ENCODE measurements at regions not wholly inside any gene's neighbourhood (a gene's known extent, or its start where the extent isn't known, plus 50 kb on each side); places are given as distances from the start of the nearest gene placed in this dataset.

DNA sequence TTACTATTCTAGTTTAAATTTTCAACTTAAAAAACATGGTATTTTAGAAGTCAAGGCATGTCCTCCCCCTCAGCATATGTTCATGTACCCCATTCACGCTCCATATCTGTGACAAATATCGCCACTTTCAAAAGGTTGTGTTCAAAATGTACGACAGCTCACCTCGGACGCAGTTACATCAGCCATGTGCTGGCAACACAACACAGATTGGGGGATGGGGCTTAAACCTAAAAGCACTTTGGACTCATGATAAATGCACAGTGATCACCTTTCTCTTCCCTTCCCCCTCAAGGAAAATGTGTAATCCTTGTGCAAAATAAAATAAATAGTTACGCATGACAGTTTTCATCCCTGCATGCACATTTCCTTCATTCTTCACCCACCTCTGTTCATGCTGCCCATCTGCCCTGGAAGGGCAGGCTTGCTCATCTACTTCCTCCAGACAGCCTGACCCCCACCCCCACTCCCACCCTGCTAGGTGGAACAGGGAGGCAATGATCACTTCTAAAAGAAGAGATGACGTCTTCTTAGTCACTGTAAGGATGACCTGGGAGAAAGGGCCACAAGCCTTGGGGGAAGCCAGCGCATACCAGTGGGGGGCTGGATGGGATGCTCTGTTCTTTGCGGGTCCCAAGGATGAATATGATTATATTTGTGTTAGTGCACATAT lies 271.4 kb upstream of the SEMA6D start:
- intact Hi-C loops (cut with DNase I, micrococcal nuclease) = no loop called here
- CTCF ChIA-PET = no interaction called here
- Mint-ChIP-seq H3K4me3 (no peak overlapping the region), H3K9me3 (ENCODE audit: low read depth) (no peaks in the 10 kb centered on the region), H3K4me1 (no peaks in the 10 kb centered on the region), H3K27ac (no peak overlapping the region), H3K27me3 (no peaks in the 10 kb centered on the region), H3K36me3 (ENCODE audit: low read depth) (no peaks in the 10 kb centered on the region)
- no peak for DNase-seq
- ATAC-seq = no peak
- POLR2A ChIA-PET = no interaction called here

DNA sequence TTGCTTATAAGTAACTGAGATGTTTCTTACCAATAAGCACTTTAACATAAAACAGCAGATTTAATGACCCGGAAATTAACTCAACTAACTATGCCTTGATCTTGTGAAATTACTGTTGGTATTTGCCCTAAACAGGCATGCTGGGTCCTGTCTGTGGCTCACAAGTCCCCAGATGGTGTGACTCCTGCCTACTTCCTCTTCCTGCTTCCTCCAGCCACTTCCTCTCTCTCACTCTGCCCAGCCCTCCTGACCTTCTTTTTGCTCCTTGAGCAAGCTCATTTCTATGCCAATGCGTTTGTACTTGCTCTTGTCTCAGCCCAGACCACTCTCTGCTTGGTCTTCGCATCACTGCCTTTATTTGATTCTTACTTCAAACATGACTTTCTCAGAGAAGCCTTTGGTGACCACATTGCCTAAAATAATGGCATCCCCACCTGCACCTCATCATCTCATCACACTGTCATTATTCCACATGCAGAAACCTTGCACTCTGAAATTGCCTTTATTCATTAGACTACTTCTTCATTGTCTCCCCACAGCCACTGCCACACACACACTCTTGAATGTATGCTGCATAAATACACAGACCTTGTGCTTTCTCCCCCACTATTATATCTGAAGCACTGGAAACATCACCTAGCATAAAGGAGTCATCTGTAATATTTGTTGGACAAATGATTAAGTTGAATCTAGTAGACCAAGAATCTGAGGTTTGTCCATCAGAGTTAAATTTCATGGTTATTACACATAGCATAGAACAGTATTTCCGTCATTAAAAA lies 256.3 kb upstream of the SEMA6D start:
- intact Hi-C loops (cut with DNase I, micrococcal nuclease) = no loop called here
- Mint-ChIP-seq H3K4me3 (no peak overlapping the region), H3K27ac (no peak overlapping the region), H3K4me1 (no peaks in the 10 kb centered on the region), H3K9me3 (ENCODE audit: low read depth) (no peaks in the 10 kb centered on the region), H3K27me3 (no peaks in the 10 kb centered on the region), H3K36me3 (ENCODE audit: low read depth) (no peaks in the 10 kb centered on the region)
- ATAC-seq = no peak
- no peak for DNase-seq
- CTCF ChIA-PET = no interaction called here
- POLR2A ChIA-PET = no interaction called here

DNA sequence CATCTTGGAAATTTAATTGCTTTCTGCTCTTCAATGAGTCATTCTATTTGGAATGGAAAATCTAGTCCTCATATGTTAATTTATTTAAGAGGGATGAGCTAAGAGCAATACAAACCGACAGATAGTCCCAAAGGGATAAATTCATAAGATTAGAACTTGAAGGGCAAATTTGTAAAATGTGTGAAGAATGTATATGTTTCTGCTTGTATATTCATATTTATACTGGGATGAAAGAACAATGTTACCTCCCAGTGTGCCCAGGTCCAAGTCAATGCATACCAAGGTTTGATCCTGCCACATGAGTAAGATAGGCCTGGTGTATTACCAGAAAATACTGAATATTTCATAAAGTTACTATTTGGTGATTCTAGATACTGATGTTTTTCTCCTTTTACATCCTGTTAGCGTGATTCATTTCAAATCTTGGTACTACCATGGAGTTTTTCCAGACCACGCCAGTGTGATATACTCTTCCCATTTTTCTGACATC lies 255.6 kb upstream of the SEMA6D start:
- POLR2A ChIA-PET = no interaction called here
- peaks cover 2% of the 10 kb centered on the region for H3K9me3 Mint-ChIP-seq (ENCODE audit: low read depth)

DNA sequence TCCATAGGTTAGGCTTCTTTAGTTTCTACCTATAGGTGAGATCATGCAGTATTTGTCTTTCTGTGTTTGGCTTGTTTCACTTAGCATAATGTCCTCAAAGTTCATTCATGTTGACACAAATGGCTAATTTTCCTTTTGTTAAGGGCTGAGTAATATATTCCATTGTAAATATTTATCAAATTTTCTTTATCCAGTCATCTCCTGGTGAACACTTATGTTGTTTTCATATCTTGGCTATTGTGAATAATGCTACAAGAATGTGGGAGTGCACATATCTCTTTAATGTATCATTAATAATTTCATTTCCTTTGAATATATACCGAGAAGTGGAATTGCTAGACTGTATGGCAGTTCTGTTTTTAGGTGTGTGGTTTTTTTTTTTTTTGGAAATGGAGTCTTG lies 250.9 kb upstream of the SEMA6D start:
- Mint-ChIP-seq H3K36me3 (ENCODE audit: low read depth) (no peaks in the 10 kb centered on the region), H3K27me3 (peaks cover 2% of the 10 kb centered on the region), H3K27ac (no peak overlapping the region), H3K4me1 (no peaks in the 10 kb centered on the region), H3K4me3 (no peak overlapping the region), H3K9me3 (ENCODE audit: low read depth) (peaks cover 2% of the 10 kb centered on the region)
- ATAC-seq = no peak
- intact Hi-C loops (cut with DNase I, micrococcal nuclease) = no loop called here
- no peak for DNase-seq
- POLR2A ChIA-PET = no interaction called here
- CTCF ChIA-PET = interaction anchor here (0.6 to 1.0 kb wide), 2 partner anchors 52 to 1426 kb away, joined by 3 read pairs; no protein-coding TSS in a partner anchor

More for the DNA sequence above, 255.6 kb upstream of the SEMA6D start:
- DNase-seq = no peak
- H3K27me3 Mint-ChIP-seq = peaks cover 2% of the 10 kb centered on the region
- CTCF ChIA-PET = no interaction called here
- intact Hi-C loops (cut with DNase I, micrococcal nuclease) = no loop called here
- no peaks in the 10 kb centered on the region for H3K4me1 Mint-ChIP-seq
- ATAC-seq = no peak
- no peak overlapping the region for H3K4me3 Mint-ChIP-seq
- H3K27ac Mint-ChIP-seq = no peak overlapping the region
- no peaks in the 10 kb centered on the region for H3K36me3 Mint-ChIP-seq (ENCODE audit: low read depth)

DNA sequence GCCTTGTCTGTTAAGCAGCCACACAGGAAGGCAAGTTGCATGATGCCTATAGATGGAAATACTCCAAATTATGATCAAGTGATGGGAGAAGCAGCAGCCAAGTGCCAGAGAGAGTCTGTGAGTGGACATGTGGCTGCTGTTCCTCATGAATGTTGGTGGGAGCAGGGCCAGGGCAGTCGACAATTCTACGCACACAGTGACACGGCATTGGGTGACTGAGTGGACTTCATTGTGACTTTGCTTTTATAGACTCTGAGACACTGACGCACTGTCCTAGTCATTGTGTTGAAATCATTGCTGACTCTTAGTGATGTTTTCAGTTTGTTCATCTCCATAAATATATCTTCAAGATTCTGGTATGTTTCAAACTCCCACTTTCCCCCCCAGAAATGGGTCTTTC lies 246.3 kb upstream of the SEMA6D start:
- intact Hi-C loops (cut with DNase I, micrococcal nuclease) = loop anchor here (2.0 to 5.0 kb wide), 2 partner anchors 516 to 518 kb away; no protein-coding TSS in a partner anchor
- POLR2A ChIA-PET = interaction anchor here (0.7 kb wide), 1 partner anchor 55 kb away, joined by 5 read pairs; no protein-coding TSS in a partner anchor
- CTCF ChIA-PET = no interaction called here

DNA sequence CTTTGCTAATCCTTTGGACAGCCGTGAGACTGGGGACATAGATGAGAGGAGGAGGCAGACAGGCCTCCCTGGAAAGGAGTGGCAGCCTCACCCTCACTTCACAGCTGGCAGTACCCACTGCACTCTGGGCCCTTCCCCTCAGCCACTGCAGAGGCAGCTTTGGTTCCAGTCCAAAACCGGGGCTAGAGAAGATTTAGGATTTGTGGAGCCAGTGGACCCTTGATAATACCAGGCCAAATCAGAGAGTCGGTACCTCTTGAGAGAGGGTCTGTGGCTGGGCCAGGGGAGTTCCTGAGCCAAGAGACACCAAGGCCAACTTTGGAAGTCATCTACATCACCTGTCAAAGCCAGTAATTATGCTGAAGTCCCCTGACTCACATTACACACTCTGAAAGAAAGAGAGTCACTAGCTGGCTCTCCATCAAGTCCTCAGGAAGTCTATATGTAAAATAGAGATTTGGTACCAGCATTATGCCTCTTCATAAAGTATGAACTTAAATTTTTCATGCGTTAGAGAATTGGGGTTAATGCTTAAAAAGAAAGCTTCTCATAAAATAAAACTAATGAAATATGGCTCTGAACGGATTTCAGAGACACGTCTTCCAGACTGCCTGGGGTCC lies 244.1 kb upstream of the SEMA6D start:
- no peak for DNase-seq
- CTCF ChIA-PET = interaction anchor here (1.0 kb wide), 1 partner anchor 8 kb away, joined by 3 read pairs; no protein-coding TSS in a partner anchor
- peaks cover 2% of the 10 kb centered on the region for H3K27me3 Mint-ChIP-seq
- H3K4me1 Mint-ChIP-seq = no peaks in the 10 kb centered on the region
- no peak overlapping the region for H3K27ac Mint-ChIP-seq
- no peak overlapping the region for H3K4me3 Mint-ChIP-seq
- POLR2A ChIA-PET = no interaction called here
- intact Hi-C loops (cut with DNase I, micrococcal nuclease) = loop anchor here in 1 of 2 experiments (5.0 kb wide), 1 partner anchor 514 kb away; no protein-coding TSS in a partner anchor
- H3K9me3 Mint-ChIP-seq (ENCODE audit: low read depth) = peaks cover 3% of the 10 kb centered on the region
- ATAC-seq = no peak
- H3K36me3 Mint-ChIP-seq (ENCODE audit: low read depth) = no peaks in the 10 kb centered on the region

More for the DNA sequence above, 246.3 kb upstream of the SEMA6D start:
- Mint-ChIP-seq H3K27me3 (peaks cover 2% of the 10 kb centered on the region), H3K4me3 (no peak overlapping the region), H3K4me1 (no peaks in the 10 kb centered on the region), H3K9me3 (ENCODE audit: low read depth) (peaks cover 5% of the 10 kb centered on the region), H3K27ac (no peak overlapping the region), H3K36me3 (ENCODE audit: low read depth) (no peaks in the 10 kb centered on the region)
- ATAC-seq (no peak), DNase-seq (no peak)

GRCh38 chr15:47473832-47474231 lies 243.5 kb upstream of the SEMA6D start:
- Mint-ChIP-seq H3K4me3 (no peak overlapping the region), H3K4me1 (no peaks in the 10 kb centered on the region), H3K27me3 (peaks cover 2% of the 10 kb centered on the region), H3K9me3 (ENCODE audit: low read depth) (peaks cover 3% of the 10 kb centered on the region), H3K27ac (no peak overlapping the region), H3K36me3 (ENCODE audit: low read depth) (no peaks in the 10 kb centered on the region)
- CTCF ChIA-PET = interaction anchor here (0.6 to 1.0 kb wide), 2 partner anchors 9 to 512 kb away, joined by 3 read pairs; no protein-coding TSS in a partner anchor
- DNase-seq = no peak
- no peak for ATAC-seq
- intact Hi-C loops (cut with DNase I, micrococcal nuclease) = loop anchor here in 1 of 2 experiments (5.0 kb wide), 1 partner anchor 513 kb away; no protein-coding TSS in a partner anchor
- POLR2A ChIA-PET = no interaction called here

GRCh38 chr15:47475336-47475735 lies 242.0 kb upstream of the SEMA6D start:
- DNase-seq (no peak), ATAC-seq (no peak)
- CTCF ChIA-PET = interaction anchor here (0.6 to 1.3 kb wide), 2 partner anchors 236 to 834 kb away, joined by 3 to 4 read pairs; no protein-coding TSS in a partner anchor
- Mint-ChIP-seq H3K27me3 (peaks cover 2% of the 10 kb centered on the region), H3K27ac (no peak overlapping the region), H3K4me3 (no peak overlapping the region), H3K4me1 (no peaks in the 10 kb centered on the region), H3K9me3 (ENCODE audit: low read depth) (peaks cover 7% of the 10 kb centered on the region), H3K36me3 (ENCODE audit: low read depth) (no peaks in the 10 kb centered on the region)
- intact Hi-C loops (cut with DNase I, micrococcal nuclease) = no loop called here
- POLR2A ChIA-PET = no interaction called here

DNA sequence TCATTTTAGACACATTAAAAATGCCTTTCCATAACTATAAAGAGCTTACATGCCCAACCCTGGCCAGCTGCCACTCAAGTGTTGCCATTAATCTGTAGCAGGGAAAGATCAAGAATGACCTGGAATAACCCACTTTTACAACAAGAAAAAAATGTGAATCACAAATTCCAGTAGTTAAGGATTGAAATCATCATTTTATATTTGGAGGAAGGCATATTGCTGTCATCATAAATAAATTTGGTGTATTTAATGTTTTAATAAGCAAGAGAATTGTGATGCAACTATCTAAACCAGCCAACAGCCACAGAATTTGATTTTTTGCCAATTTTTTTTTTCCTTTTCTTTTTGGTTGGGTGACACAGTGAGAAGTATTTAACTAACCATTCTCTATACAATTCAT lies 240.0 kb upstream of the SEMA6D start:
- Mint-ChIP-seq H3K36me3 (ENCODE audit: low read depth) (no peaks in the 10 kb centered on the region), H3K27ac (no peak overlapping the region), H3K4me1 (no peaks in the 10 kb centered on the region), H3K27me3 (peaks cover 2% of the 10 kb centered on the region), H3K4me3 (no peak overlapping the region), H3K9me3 (ENCODE audit: low read depth) (peaks cover 7% of the 10 kb centered on the region)
- no peak for DNase-seq
- ChIA-PET POLR2A (no interaction called here), CTCF (interaction anchor here (1.8 kb wide), 1 partner anchor 18 kb away, joined by 4 read pairs; no protein-coding TSS in a partner anchor)
- no peak for ATAC-seq
- intact Hi-C loops (cut with DNase I, micrococcal nuclease) = no loop called here

DNA sequence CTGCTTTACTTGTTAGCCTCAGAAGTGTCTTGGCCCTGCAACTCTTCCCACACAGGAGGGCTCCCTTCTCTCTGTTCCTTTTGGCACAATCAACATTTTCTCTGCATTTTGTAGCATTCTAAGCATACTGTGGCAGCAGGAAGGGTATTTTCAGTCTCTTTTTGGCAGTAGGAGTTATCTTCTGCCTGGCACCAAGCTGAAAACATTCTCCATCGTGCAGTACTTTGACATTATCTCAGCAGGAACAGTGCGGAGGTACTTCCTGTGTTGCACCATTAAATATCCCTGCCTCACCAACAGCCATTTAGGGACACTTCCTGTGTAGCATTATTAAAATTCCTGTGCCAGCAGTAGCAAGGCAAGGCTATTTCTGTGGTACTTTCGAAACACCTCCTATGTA lies 233.2 kb upstream of the SEMA6D start:
- Mint-ChIP-seq H3K4me1 (no peaks in the 10 kb centered on the region), H3K9me3 (ENCODE audit: low read depth) (peaks cover 5% of the 10 kb centered on the region), H3K27me3 (no peaks in the 10 kb centered on the region), H3K36me3 (ENCODE audit: low read depth) (no peaks in the 10 kb centered on the region), H3K4me3 (no peak overlapping the region), H3K27ac (no peak overlapping the region)
- intact Hi-C loops (cut with DNase I, micrococcal nuclease) = no loop called here
- ChIA-PET POLR2A (no interaction called here), CTCF (no interaction called here)
- ATAC-seq (no peak), DNase-seq (no peak)

- H3K4me3 Mint-ChIP-seq = no peak overlapping the region
- ChIA-PET POLR2A (no interaction called here), CTCF (no interaction called here)
- no peak overlapping the region for H3K27ac Mint-ChIP-seq
- peaks cover 3% of the 10 kb centered on the region for H3K9me3 Mint-ChIP-seq (ENCODE audit: low read depth)
- intact Hi-C loops (cut with DNase I, micrococcal nuclease) = loop anchor here in 1 of 2 experiments (5.0 kb wide), 1 partner anchor 52 kb away; no protein-coding TSS in a partner anchor
- no peak for DNase-seq
- no peaks in the 10 kb centered on the region for H3K27me3 Mint-ChIP-seq
- H3K4me1 Mint-ChIP-seq = no peaks in the 10 kb centered on the region
- no peak for ATAC-seq
- H3K36me3 Mint-ChIP-seq (ENCODE audit: low read depth) = no peaks in the 10 kb centered on the region
Observed at GRCh38 chr15:47484997-47485396, 232.3 kb upstream of the SEMA6D start.

All from activated CD4-positive, alpha-beta T cell treated with anti-CD3 and anti-CD28 coated beads for 36 hours (primary cell).